Tibial nerve (tissue), 4 donors: ENCODE measurements at regions not wholly inside any gene's neighbourhood (a gene's known extent, or its start where the extent isn't known, plus 50 kb on each side); places are given as distances from the start of the nearest gene placed in this dataset.

Experiments used
- EP300 ChIP-seq, 2 donors: sonication (generic); formaldehyde crosslinking; IDR thresholded peaks; one replicate each; pipeline ENCODE4 v1.6.1; 2017; ENCODE audit warnings: antibody characterized with exemption in 2 of 2, mild to moderate bottlenecking in 1 of 2
- POLR2A ChIP-seq, 2 donors: fragments of 450-650 bp; IDR thresholded peaks; one replicate each; pipeline ENCODE4 v1.6.1; 2017; ENCODE audit warnings: antibody characterized with exemption in 2 of 2, mild to moderate bottlenecking in 2 of 2, moderate library complexity in 2 of 2
- TF ChIP-seq, protein P1 (sequence below), 5 experiments: fragments of 200-600 bp in 3 of 5; fragments of 450-650 bp in 2 of 5; sonication (generic) in 3 of 5; IDR thresholded peaks; one replicate each; pipeline ENCODE4 v1.5.1; 2016 to 2019; ENCODE audit warnings: antibody characterized with exemption in 5 of 5, mild to moderate bottlenecking in 3 of 5, moderate library complexity in 2 of 5

DNA sequence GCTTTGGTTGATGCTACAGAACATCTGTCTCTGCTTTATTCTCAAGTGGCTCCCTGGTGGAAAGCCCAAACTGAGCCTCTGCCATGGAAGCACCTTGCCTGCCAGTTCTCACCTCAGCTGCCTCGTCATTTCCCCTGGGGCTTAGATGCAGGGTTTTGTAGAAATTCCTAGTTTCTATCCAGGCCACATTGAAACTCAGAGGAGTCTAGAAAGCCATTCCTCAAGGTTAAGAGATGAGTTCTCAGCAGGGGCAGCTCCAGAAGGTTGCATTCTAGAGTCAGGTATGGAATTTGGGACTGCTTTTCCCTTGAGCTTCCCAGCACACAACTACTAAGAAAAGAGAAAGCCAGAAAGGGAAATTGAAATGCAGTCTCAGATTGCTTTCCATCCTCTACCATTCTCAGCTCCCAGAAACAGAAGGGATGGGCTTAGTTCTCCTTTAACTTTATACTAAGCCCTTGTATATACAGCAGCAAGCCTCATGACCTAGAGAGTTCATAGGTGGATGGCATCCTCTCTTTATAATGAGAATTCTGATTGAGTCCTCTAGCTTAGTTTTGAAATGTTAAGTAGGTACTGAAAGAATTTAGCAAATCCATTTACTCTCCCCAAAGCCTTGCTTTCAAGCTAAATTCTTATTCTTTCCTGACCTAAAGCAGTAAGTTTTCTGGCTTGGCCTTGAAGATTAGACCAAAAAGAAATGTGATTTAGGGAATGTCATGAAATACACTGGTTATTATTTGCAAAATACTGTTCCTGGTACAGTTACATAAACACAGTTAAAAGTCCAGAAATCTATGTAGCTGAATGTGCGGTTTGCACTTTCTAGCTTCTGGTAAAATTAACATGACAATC is 66.0 kb upstream of the MEF2C start:
- TF ChIP-seq, protein P1, sequence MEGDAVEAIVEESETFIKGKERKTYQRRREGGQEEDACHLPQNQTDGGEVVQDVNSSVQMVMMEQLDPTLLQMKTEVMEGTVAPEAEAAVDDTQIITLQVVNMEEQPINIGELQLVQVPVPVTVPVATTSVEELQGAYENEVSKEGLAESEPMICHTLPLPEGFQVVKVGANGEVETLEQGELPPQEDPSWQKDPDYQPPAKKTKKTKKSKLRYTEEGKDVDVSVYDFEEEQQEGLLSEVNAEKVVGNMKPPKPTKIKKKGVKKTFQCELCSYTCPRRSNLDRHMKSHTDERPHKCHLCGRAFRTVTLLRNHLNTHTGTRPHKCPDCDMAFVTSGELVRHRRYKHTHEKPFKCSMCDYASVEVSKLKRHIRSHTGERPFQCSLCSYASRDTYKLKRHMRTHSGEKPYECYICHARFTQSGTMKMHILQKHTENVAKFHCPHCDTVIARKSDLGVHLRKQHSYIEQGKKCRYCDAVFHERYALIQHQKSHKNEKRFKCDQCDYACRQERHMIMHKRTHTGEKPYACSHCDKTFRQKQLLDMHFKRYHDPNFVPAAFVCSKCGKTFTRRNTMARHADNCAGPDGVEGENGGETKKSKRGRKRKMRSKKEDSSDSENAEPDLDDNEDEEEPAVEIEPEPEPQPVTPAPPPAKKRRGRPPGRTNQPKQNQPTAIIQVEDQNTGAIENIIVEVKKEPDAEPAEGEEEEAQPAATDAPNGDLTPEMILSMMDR (IDR thresholded peaks at IDR 0.05), result no peak
- TF ChIP-seq EP300 (IDR thresholded peaks at IDR 0.05) (no peak), POLR2A (IDR thresholded peaks at IDR 0.05) (no peak)
